ENCODE measurements at regions not wholly inside any gene's neighbourhood (a gene's known extent, or its start where the extent isn't known, plus 50 kb on each side); places are given as distances from the start of the nearest gene placed in this dataset.

GRCh38 chr10:2599571-2599970, 467.8 kb upstream of the PFKP start:
- intact Hi-C loops (cut with DNase I) = no loop called here
- no peak overlapping the region for H3K27ac ChIP-seq
- no peak overlapping the region for H3K4me3 ChIP-seq
- DNase-seq = no peak
- peaks cover 0 to 4% (median 0%) of the 10 kb centered on the region in 4 donors for H3K9me3 ChIP-seq
- H3K4me1 ChIP-seq = no peaks in the 10 kb centered on the region
- TF ChIP-seq EP300 (IDR thresholded peaks at IDR 0.05) (no peak), POLR2A (IDR thresholded peaks at IDR 0.05) (no peak), CTCF (IDR thresholded peaks at IDR 0.05) (no peak), POLR2AphosphoS5 (IDR thresholded peaks at IDR 0.05) (no peak)
- H3K27me3 ChIP-seq = no peaks in the 10 kb centered on the region
- 89 to 95% methylated on average over 9 of the region's 9 CpGs for WGBS, 2 donors
- no peaks in the 10 kb centered on the region for H3K36me3 ChIP-seq

GRCh38 chr10:2592360-2593160, 474.8 kb upstream of the PFKP start:
- intact Hi-C loops (cut with DNase I) = no loop called here
- Histone ChIP-seq H3K4me1 (no peaks in the 10 kb centered on the region), H3K27me3 (no peaks in the 10 kb centered on the region), H3K27ac (no peak overlapping the region), H3K36me3 (no peaks in the 10 kb centered on the region), H3K4me3 (no peak overlapping the region), H3K9me3 (peaks cover 0 to 4% (median 0%) of the 10 kb centered on the region in 4 donors)
- TF ChIP-seq POLR2A (IDR thresholded peaks at IDR 0.05) (no peak), EP300 (IDR thresholded peaks at IDR 0.05) (no peak), POLR2AphosphoS5 (IDR thresholded peaks at IDR 0.05) (no peak), CTCF (IDR thresholded peaks at IDR 0.05) (no peak)
- WGBS, 2 donors = 63 to 70% methylated on average over 4 of the region's 4 CpGs
- DNase-seq = no peak

GRCh38 chr10:2589196-2589595, 478.2 kb upstream of the PFKP start:
- 70 to 81% methylated on average over 5 of the region's 5 CpGs for WGBS, 2 donors
- Histone ChIP-seq H3K27ac (no peak overlapping the region), H3K36me3 (no peaks in the 10 kb centered on the region), H3K4me3 (no peak overlapping the region), H3K4me1 (no peaks in the 10 kb centered on the region), H3K27me3 (no peaks in the 10 kb centered on the region), H3K9me3 (no peaks in the 10 kb centered on the region)
- intact Hi-C loops (cut with DNase I) = no loop called here
- no peak for TF ChIP-seq POLR2A (IDR thresholded peaks at IDR 0.05)
- no peak for TF ChIP-seq POLR2AphosphoS5 (IDR thresholded peaks at IDR 0.05)
- TF ChIP-seq EP300 (IDR thresholded peaks at IDR 0.05) = no peak
- TF ChIP-seq CTCF (IDR thresholded peaks at IDR 0.05) = no peak
- no peak for DNase-seq

- Histone ChIP-seq H3K4me1 (no peaks in the 10 kb centered on the region), H3K27ac (no peak overlapping the region), H3K27me3 (no peaks in the 10 kb centered on the region), H3K36me3 (no peaks in the 10 kb centered on the region), H3K4me3 (no peak overlapping the region), H3K9me3 (no peaks in the 10 kb centered on the region)
- TF ChIP-seq CTCF (IDR thresholded peaks at IDR 0.05) = no peak
- no peak for TF ChIP-seq EP300 (IDR thresholded peaks at IDR 0.05)
- no peak for TF ChIP-seq POLR2A (IDR thresholded peaks at IDR 0.05)
- TF ChIP-seq POLR2AphosphoS5 (IDR thresholded peaks at IDR 0.05) = no peak
- no peak for DNase-seq
- 80 to 88% methylated on average over 2 of the region's 2 CpGs for WGBS, 2 donors
- intact Hi-C loops (cut with DNase I) = no loop called here
Observed at GRCh38 chr10:2584385-2584784, 483.0 kb upstream of the PFKP start.

GRCh38 chr10:2576892-2577291, 490.5 kb upstream of the PFKP start:
- no peaks in the 10 kb centered on the region for H3K36me3 ChIP-seq
- DNase-seq = no peak
- H3K9me3 ChIP-seq = no peaks in the 10 kb centered on the region
- 44 to 66% methylated on average over 3 of the region's 3 CpGs for WGBS, 2 donors
- no peak overlapping the region for H3K4me3 ChIP-seq
- intact Hi-C loops (cut with DNase I) = no loop called here
- no peaks in the 10 kb centered on the region for H3K27me3 ChIP-seq
- no peak for TF ChIP-seq POLR2A (IDR thresholded peaks at IDR 0.05)
- TF ChIP-seq EP300 (IDR thresholded peaks at IDR 0.05) = no peak
- no peak for TF ChIP-seq POLR2AphosphoS5 (IDR thresholded peaks at IDR 0.05)
- no peak for TF ChIP-seq CTCF (IDR thresholded peaks at IDR 0.05)
- H3K27ac ChIP-seq = no peak overlapping the region
- H3K4me1 ChIP-seq = no peaks in the 10 kb centered on the region

Measured in sigmoid colon (tissue), 6 donors.